Endodermal cell (in vitro differentiated cells): ENCODE measurements at regions not wholly inside any gene's neighbourhood (a gene's known extent, or its start where the extent isn't known, plus 50 kb on each side); places are given as distances from the start of the nearest gene placed in this dataset.

Source experiments
- DNase-seq: peaks from one replicate; pipeline ENCODE4 v3.0.0-alpha.2; 2017
- H3K27ac ChIP-seq: 2 replicates; pipeline ENCODE4 v1.5.1; 2013; ENCODE audit warnings: mild to moderate bottlenecking, low read depth, low read length, moderate library complexity
- H3K27me3 ChIP-seq: 2 replicates; pipeline ENCODE4 v1.6.1; 2013; ENCODE audit warnings: mild to moderate bottlenecking, low read length, moderate library complexity; ENCODE audit not compliant: insufficient read depth, control insufficient read depth, poor library complexity, severe bottlenecking
- H3K36me3 ChIP-seq: 2 replicates; pipeline ENCODE4 v1.7.0; 2013; ENCODE audit warnings: mild to moderate bottlenecking, low read length, moderate library complexity; ENCODE audit not compliant: control insufficient read depth, insufficient read depth
- H3K4me1 ChIP-seq: one replicate; pipeline ENCODE4 v1.7.0; 2013; ENCODE audit warnings: low read length; ENCODE audit not compliant: control insufficient read depth, insufficient read depth
- H3K4me3 ChIP-seq: 2 replicates; pipeline ENCODE4 v1.5.1; 2013; ENCODE audit warnings: mild to moderate bottlenecking, low read length, moderate library complexity
- H3K9ac ChIP-seq: 2 replicates; pipeline ENCODE4 v1.6.1; 2013; ENCODE audit warnings: mild to moderate bottlenecking, low read length, moderate library complexity; ENCODE audit not compliant: poor library complexity, severe bottlenecking; ENCODE audit errors: extremely low read depth
- H3K9me3 ChIP-seq: 2 replicates; pipeline ENCODE4 v1.6.1; 2013; ENCODE audit warnings: mild to moderate bottlenecking, low read length, moderate library complexity; ENCODE audit not compliant: control insufficient read depth
- H3K27ac Mint-ChIP-seq: 2 replicates; pipeline ENCODE4 v1.8.0; 2020; ENCODE audit warnings: mixed read lengths
- H3K27me3 Mint-ChIP-seq: 2 replicates; pipeline ENCODE4 v1.8.0; 2021; ENCODE audit warnings: mild to moderate bottlenecking, mixed read lengths; ENCODE audit not compliant: insufficient read depth
- H3K36me3 Mint-ChIP-seq: 2 replicates; pipeline ENCODE4 v1.8.0; 2020; ENCODE audit warnings: low read depth, mixed read lengths
- H3K4me1 Mint-ChIP-seq: 2 replicates; pipeline ENCODE4 v1.8.0; 2020; ENCODE audit warnings: mixed read lengths
- H3K4me3 Mint-ChIP-seq: 2 replicates; pipeline ENCODE4 v1.8.0; 2020; ENCODE audit warnings: mild to moderate bottlenecking, moderate library complexity, mixed read lengths
- H3K9me3 Mint-ChIP-seq: 2 replicates; pipeline ENCODE4 v1.8.0; 2020; ENCODE audit warnings: mild to moderate bottlenecking, mixed read lengths
- CTCF ChIP-seq: fragments of 200-600 bp; sonication (generic); conservative IDR thresholded peaks from 2 replicates; pipeline ENCODE4 v1.5.0; 2021; ENCODE audit warnings: antibody characterized with exemption, mild to moderate bottlenecking
- whole genome bisulfite sequencing, 2 experiments: methylation state at CpG; one replicate each; pipeline versions ENCODE4 v1.1.5 to v1.1.7; 2013; ENCODE audit warnings: missing lambda C conversion rate in 2 of 2, mixed read lengths in 1 of 2; ENCODE audit not compliant: insufficient coverage in 1 of 2, insufficient read length in 1 of 2; 5-methylcytosine and 5-hydroxymethylcytosine counted together

- TF ChIP-seq CTCF, result no peak
- Mint-ChIP-seq H3K9me3 (no peaks in the 10 kb centered on the region), H3K27me3 (peaks cover 30% of the 10 kb centered on the region), H3K27ac (no peak overlapping the region), H3K4me3 (no peak overlapping the region), H3K36me3 (no peaks in the 10 kb centered on the region), H3K4me1 (peaks cover 4% of the 10 kb centered on the region)
- Histone ChIP-seq H3K4me3 (no peak overlapping the region), H3K9ac (no peak overlapping the region), H3K27ac (peak overlapping the region; percentile 49), H3K4me1 (no peaks in the 10 kb centered on the region), H3K9me3 (no peaks in the 10 kb centered on the region), H3K27me3 (no peaks in the 10 kb centered on the region), H3K36me3 (no peaks in the 10 kb centered on the region)
- WGBS, 2 experiments, result 88 to 94% methylated on average over 4 to 12 of the region's 12 CpGs
- DNase-seq, result no peak
Measured at GRCh38 chr17:73770115-73770848, 126.0 kb upstream of the SDK2 start.

GRCh38 chr17:73770849-73771229, 126.6 kb upstream of the SDK2 start:
- no peak overlapping the region for H3K27ac Mint-ChIP-seq
- Histone ChIP-seq H3K9ac (no peak overlapping the region), H3K9me3 (no peaks in the 10 kb centered on the region), H3K27ac (peak overlapping the region; percentile 49), H3K36me3 (no peaks in the 10 kb centered on the region), H3K4me1 (no peaks in the 10 kb centered on the region), H3K4me3 (no peak overlapping the region), H3K27me3 (no peaks in the 10 kb centered on the region)
- no peaks in the 10 kb centered on the region for H3K36me3 Mint-ChIP-seq
- peaks cover 4% of the 10 kb centered on the region for H3K4me1 Mint-ChIP-seq
- no peak overlapping the region for H3K4me3 Mint-ChIP-seq
- DNase-seq, result no peak
- peaks cover 33% of the 10 kb centered on the region for H3K27me3 Mint-ChIP-seq
- H3K9me3 Mint-ChIP-seq, result peaks cover 1% of the 10 kb centered on the region
- no peak for TF ChIP-seq CTCF
- 71 to 92% methylated on average over 2 to 6 of the region's 6 CpGs for WGBS, 2 experiments

GRCh38 chr17:73772107-73772705, 128.0 kb upstream of the SDK2 start:
- Histone ChIP-seq H3K4me3 (no peak overlapping the region), H3K27ac (no peak overlapping the region), H3K9ac (no peak overlapping the region), H3K36me3 (no peaks in the 10 kb centered on the region), H3K9me3 (no peaks in the 10 kb centered on the region), H3K4me1 (no peaks in the 10 kb centered on the region), H3K27me3 (no peaks in the 10 kb centered on the region)
- H3K36me3 Mint-ChIP-seq, result no peaks in the 10 kb centered on the region
- no peak for TF ChIP-seq CTCF
- no peak overlapping the region for H3K4me3 Mint-ChIP-seq
- WGBS, 2 experiments, result 53 to 72% methylated on average over 3 to 5 of the region's 5 CpGs
- peaks cover 13% of the 10 kb centered on the region for H3K9me3 Mint-ChIP-seq
- peaks cover 38% of the 10 kb centered on the region for H3K27me3 Mint-ChIP-seq
- no peak overlapping the region for H3K27ac Mint-ChIP-seq
- no peak for DNase-seq
- peaks cover 4% of the 10 kb centered on the region for H3K4me1 Mint-ChIP-seq
